ENCODE measurements at regions not wholly inside any gene's neighbourhood (a gene's known extent, or its start where the extent isn't known, plus 50 kb on each side); places are given as distances from the start of the nearest gene placed in this dataset.

GRCh38 chr15:46753946-46754345, 963.4 kb upstream of the SEMA6D start:
- TF ChIP-seq CTCF (IDR thresholded peaks at IDR 0.05) (no peak), POLR2A (IDR thresholded peaks at IDR 0.05) (no peak)

All from body of pancreas (tissue), 4 donors.